ENCODE measurements at regions not wholly inside any gene's neighbourhood (a gene's known extent, or its start where the extent isn't known, plus 50 kb on each side); places are given as distances from the start of the nearest gene placed in this dataset.

GRCh38 chr2:221676566-221677172, 104.6 kb upstream of the EPHA4 start:
- no peak for DNase-seq

GRCh38 chr2:221675201-221675908, 103.3 kb upstream of the EPHA4 start:
- DNase-seq: no peak
- intact Hi-C loops (cut with micrococcal nuclease): no loop called here
- ATAC-seq: no peak

More at GRCh38 chr2:221676566-221677172, 104.6 kb upstream of the EPHA4 start:
- intact Hi-C loops (cut with micrococcal nuclease): no loop called here
- ATAC-seq: no peak

- intact Hi-C loops (cut with micrococcal nuclease): no loop called here
- DNase-seq (no peak), ATAC-seq (no peak)
These were observed 102.3 kb upstream of the EPHA4 start for GRCh38 chr2:221674446-221674845.

- intact Hi-C loops (cut with micrococcal nuclease): no loop called here
- ATAC-seq: no peak
- DNase-seq: no peak
These were observed 101.1 kb upstream of the EPHA4 start for GRCh38 chr2:221673248-221673647.

GRCh38 chr2:221671515-221671914, 99.4 kb upstream of the EPHA4 start:
- DNase-seq: no peak
- intact Hi-C loops (cut with micrococcal nuclease): no loop called here
- ATAC-seq: no peak

- DNase-seq (no peak), ATAC-seq (no peak)
- intact Hi-C loops (cut with micrococcal nuclease): no loop called here
These were observed 90.7 kb upstream of the EPHA4 start for GRCh38 chr2:221662689-221663391.

GRCh38 chr2:221657806-221658205, 85.7 kb upstream of the EPHA4 start:
- DNase-seq (no peak), ATAC-seq (no peak)
- intact Hi-C loops (cut with micrococcal nuclease): no loop called here

- intact Hi-C loops (cut with micrococcal nuclease): no loop called here
- DNase-seq (no peak), ATAC-seq (no peak)
These were observed 83.2 kb upstream of the EPHA4 start for GRCh38 chr2:221655300-221655699.

- ATAC-seq: no peak
- intact Hi-C loops (cut with micrococcal nuclease): no loop called here
- DNase-seq: no peak
These were observed 81.1 kb upstream of the EPHA4 start for GRCh38 chr2:221653182-221653581.

GRCh38 chr2:221649051-221649775, 77.1 kb upstream of the EPHA4 start:
- intact Hi-C loops (cut with micrococcal nuclease): no loop called here
- ATAC-seq: no peak
- DNase-seq: peak; percentile 25

GRCh38 chr2:221642447-221642846, 70.3 kb upstream of the EPHA4 start:
- intact Hi-C loops (cut with micrococcal nuclease): no loop called here
- no peak for DNase-seq
- no peak for ATAC-seq

GRCh38 chr2:221641181-221641871, 69.2 kb upstream of the EPHA4 start:
- ATAC-seq (no peak), DNase-seq (no peak)
- intact Hi-C loops (cut with micrococcal nuclease): no loop called here

- DNase-seq (no peak), ATAC-seq (no peak)
- intact Hi-C loops (cut with micrococcal nuclease): no loop called here
These were observed 68.6 kb upstream of the EPHA4 start for GRCh38 chr2:221640686-221641085.

- ATAC-seq: no peak
- intact Hi-C loops (cut with micrococcal nuclease): no loop called here
- DNase-seq: no peak
These were observed 65.7 kb upstream of the EPHA4 start for GRCh38 chr2:221637851-221638250.

GRCh38 chr2:221635949-221636348, 63.8 kb upstream of the EPHA4 start:
- intact Hi-C loops (cut with micrococcal nuclease): no loop called here
- ATAC-seq (no peak), DNase-seq (no peak)

- intact Hi-C loops (cut with micrococcal nuclease): no loop called here
- DNase-seq: no peak
- no peak for ATAC-seq
These were observed 57.4 kb upstream of the EPHA4 start for GRCh38 chr2:221629468-221629867.

- ATAC-seq: no peak
- no peak for DNase-seq
- intact Hi-C loops (cut with micrococcal nuclease): no loop called here
These were observed 52.4 kb upstream of the EPHA4 start for GRCh38 chr2:221624475-221624874.
